ENCODE measurements at regions not wholly inside any gene's neighbourhood (a gene's known extent, or its start where the extent isn't known, plus 50 kb on each side); places are given as distances from the start of the nearest gene placed in this dataset.
"Not testable (repeated sequence)": the region's sequence is repeated elsewhere in the genome, so short reads cannot be mapped to it uniquely, and the experiment has no call there.

DNA sequence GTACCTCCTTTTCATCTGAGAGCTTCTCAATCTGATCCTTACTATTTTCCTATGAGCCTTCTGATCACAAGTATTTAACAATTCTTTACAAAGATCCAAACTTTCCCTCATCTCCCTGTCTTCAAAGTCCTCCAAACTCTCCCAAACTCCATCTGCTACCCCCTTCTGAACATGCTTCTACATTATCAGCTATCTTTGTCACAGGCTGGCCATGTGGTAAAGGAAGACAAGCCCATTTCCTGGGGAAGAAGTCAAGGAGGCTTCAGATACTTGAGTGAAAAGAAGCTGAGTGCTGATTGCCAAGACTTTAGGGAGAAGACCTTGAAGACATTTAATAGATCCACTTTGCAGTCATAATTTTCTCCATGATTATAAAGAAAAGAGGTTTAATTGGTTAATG, 231.4 kb downstream of the CWH43 start:
- DNase-seq (ENCODE audit: low spot score), result no peak
- intact Hi-C loops (cut with DNase I), result no loop called here
- ATAC-seq, result no peak

DNA sequence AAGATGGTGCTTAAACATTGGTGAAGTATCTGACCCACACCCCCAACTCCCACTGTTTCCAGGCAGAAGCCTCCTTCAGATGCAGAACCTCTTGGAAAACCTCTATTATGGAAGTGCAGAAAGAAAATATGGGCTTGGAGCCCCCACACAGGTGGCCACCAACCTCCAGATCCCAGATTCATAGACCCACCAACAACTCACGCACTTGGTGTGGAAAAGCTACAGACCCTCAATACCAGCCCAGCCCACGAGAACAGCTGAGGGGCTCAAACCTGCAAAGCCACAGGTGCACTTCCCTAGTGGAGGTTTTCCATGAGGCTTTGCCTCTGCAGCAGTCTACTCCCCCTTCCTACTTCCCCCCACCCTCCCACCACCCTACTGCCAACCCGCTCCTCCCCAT, 232.0 kb downstream of the CWH43 start:
- intact Hi-C loops (cut with DNase I); DNase-seq (ENCODE audit: low spot score); ATAC-seq: not testable (repeated sequence)

DNA sequence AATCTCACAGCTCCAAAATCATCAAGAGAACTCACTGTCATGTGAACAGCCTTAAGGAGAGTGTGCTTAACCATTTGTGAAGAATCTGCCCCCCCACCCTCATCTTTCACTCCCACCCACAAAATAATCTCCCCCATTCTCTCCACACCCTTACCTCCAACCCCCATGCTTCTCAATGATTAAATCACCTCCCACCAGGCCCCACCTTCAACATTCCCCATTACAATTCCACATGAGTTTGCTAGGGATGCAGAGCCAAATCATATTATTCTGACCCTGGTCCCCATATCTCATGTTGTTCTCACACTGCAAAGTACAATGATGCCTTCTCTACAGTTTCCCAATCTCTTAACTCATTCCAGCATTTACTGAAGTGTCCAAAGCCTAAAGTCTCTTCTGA, 232.9 kb downstream of the CWH43 start:
- DNase-seq (ENCODE audit: low spot score); intact Hi-C loops (cut with DNase I); ATAC-seq: not testable (repeated sequence)

DNA sequence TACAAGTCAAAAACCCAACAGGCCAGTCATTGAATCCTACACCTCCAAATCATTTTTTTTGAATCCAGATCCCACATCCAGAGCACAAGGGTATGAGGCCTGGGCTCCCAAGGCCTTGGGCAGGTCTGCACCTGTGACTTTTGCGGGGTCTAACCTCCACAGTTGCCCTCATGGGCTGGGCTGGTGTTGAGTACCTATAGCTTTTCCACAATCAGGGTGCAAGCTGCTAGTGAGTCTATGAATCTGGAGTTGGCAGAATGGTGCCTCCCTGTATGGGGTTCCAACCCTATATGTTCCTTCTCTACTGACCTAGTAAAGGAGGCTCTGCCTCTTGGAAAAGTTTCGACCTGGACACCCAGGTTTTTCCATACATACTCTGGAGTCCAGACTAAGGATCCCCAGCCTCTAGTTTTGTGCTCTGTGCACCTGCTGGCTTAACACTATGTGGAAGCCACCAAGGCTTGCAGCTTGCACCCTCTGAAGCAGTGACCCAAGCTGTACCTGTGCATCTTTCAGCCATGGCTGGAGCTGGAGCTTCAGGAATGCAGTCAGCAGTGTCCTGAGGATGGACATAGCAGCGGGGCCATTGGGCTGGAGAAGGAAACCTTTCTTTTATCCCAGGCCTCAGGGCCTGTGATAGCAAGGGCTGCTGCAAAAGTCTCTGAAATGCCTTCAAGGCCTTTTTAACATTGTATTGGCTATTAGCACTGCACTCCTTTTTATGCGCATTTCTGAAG, 233.6 kb downstream of the CWH43 start:
- intact Hi-C loops (cut with DNase I); ATAC-seq; DNase-seq (ENCODE audit: low spot score): not testable (repeated sequence)

DNA sequence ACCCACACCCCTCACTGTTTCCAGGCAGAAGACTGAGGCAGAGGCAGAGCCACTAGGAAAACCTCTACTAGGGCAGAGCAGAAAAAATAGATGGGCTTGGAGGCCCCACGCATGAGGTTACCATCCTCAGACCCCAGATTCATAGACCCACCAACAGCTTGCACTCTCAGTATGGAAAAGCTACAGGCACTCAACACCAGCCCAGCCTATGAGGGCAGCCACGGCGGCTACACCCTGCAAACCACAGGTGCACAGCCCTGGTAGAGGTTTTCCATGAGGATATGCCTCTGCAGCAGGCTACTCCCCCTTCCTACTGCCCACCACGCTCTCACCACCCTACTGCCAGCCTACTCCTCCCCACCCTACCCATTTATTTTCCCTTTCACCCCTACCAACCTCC, 235.1 kb downstream of the CWH43 start:
- no peak for DNase-seq (ENCODE audit: low spot score)
- no peak for ATAC-seq
- intact Hi-C loops (cut with DNase I), result no loop called here

DNA sequence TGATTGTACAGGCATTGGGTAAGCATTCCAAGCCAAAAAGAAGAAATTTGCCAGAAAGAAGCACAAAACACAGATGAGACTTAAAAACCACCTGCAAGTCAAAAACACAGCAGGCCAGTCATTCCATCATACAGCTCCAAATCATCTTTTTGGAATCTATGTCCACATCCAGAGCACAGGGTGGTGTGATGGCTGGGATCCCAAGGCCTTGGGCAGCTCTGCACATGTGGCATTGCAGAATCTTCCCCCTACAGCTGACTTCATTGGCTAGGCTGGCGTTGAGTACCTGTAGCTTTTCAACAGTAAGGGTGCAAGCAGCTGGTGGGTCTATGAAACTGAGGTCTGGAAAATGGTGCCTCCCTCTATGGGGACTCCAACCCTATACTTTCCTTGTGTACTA, 236.7 kb downstream of the CWH43 start:
- ATAC-seq; DNase-seq (ENCODE audit: low spot score); intact Hi-C loops (cut with DNase I): not testable (repeated sequence)

DNA sequence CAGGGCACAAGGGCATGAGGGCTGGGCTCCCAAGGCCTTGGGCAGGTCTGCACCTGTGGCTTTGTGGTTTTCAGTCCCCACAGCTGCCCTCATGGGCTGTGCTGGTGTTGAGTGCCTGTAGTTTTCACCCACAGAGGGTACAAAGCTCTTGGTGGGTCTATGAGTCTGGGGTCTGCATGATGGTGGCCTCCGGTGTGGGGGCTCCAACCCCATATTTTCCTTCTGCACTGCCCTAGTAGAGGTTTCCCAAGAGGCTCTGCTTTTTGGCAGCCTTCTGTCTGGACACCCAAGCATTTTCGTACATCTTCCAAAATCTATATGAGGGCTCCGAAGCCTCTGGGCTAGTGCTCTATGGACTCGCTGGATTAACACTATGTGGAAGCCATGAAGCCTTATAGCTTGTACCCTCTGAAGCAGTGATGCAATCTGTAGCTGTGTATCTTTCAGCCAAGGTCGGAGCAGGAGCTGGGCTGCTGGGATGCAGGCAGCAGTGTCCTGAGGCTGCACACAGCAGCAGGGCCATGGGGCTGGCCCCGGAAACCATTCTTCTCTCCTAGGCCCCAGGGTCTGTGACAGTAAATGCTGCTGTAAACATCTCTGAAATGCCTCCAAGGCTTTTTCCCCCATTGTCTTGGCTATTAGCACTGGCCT, 240.3 kb downstream of the CWH43 start:
- intact Hi-C loops (cut with DNase I); DNase-seq (ENCODE audit: low spot score); ATAC-seq: not testable (repeated sequence)

DNA sequence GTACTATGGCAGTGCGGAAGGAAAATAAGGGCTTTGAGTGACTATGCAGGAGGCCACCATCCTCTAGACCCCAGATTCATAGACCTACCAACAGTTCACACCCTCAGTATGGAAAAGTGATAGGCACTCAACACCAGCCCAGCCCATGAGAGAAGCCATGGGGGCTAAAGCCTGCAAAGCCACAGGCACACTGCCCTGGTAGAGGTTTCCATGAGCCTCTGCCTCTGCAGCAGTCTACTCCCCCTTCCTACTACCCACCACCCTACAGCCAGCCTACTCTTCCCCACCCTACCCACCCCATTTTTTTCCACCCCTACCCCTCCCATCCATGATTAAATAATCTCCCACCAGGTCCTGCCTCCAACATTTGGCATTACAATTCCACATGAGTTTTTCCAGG, 241.9 kb downstream of the CWH43 start:
- DNase-seq (ENCODE audit: low spot score); intact Hi-C loops (cut with DNase I); ATAC-seq: not testable (repeated sequence)

DNA sequence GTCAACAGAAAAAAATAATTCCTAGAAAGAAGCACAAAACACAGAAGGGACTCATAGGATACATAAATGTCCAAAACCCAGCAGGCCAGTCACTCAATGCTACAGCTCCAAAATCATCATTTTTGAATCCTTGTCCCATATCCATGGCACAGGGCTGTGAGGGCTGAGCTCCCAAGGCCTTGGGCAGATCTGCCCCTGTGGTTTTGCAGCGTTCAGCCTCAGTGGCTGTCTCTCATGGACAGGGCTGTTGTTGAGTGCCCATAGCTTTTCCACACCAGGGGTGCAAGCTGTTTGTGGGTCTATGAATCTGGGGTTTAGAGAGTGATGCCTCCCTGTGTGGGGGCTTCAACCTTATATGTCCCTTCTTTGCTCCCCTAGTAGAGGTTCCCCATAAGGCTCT, 243.2 kb downstream of the CWH43 start:
- ATAC-seq; DNase-seq (ENCODE audit: low spot score); intact Hi-C loops (cut with DNase I): not testable (repeated sequence)

DNA sequence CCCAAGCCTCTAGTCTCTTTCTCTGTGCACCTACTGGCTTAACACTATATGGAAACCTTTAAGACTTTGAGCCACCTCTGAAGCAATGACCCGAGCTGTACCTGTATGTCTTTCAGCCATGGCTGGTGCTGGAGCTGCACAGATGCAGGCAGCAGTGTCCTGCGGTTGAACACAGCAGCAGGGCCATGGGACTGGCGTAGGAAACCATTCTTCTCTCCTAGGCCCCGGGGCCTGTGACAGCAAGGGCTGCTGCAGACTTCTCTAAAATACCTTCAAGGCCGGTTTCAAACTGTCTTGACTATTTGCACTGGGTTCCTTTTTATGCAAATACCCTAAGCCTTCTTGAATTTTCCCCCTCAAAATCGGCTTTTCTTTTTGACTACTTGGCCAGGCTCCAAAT, 243.6 kb downstream of the CWH43 start:
- DNase-seq (ENCODE audit: low spot score); ATAC-seq: not testable (repeated sequence)

DNA sequence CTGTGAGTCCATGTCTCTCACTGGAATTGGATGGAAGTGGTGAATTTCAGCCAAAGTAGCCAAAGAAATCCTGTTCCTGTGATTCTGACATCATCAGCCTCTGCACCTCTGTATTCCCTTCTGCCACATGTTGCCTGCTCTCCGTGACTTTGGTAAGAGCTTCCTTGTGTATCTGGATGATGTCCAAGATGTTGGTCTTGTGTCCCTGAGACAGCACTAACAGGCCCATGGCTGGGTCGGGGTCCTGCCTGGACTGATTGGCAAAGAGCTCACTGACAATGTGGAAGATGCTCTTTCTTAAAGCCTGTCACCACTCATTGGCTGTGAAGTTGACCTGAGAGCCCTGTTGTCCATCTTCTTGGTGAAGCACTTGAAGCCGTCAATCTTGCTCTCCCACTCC, 247.3 kb downstream of the CWH43 start:
- ATAC-seq; intact Hi-C loops (cut with DNase I); DNase-seq (ENCODE audit: low spot score): not testable (repeated sequence)

More for the DNA sequence above, 243.6 kb downstream of the CWH43 start:
- intact Hi-C loops (cut with DNase I), result not testable (repeated sequence)

DNA sequence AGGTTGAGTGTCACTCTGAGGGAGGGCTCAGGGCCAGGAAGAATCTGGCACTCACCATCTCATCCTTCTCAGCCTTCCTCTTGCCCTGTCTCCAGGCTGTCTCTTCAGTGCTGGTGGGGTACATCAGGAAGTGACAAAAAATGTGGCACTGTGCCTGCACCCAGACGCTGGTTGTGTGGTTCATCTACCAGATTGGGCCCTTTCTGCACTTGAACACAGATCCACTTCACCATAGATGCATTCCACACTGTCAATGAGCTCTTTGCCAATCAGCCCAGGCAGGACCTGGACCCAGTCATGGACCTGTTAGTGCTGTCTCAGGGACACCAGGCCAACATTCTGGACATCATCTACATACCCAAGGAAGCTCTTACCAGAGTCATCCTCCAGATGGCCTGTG, 247.7 kb downstream of the CWH43 start:
- ATAC-seq; DNase-seq (ENCODE audit: low spot score); intact Hi-C loops (cut with DNase I): not testable (repeated sequence)

DNA sequence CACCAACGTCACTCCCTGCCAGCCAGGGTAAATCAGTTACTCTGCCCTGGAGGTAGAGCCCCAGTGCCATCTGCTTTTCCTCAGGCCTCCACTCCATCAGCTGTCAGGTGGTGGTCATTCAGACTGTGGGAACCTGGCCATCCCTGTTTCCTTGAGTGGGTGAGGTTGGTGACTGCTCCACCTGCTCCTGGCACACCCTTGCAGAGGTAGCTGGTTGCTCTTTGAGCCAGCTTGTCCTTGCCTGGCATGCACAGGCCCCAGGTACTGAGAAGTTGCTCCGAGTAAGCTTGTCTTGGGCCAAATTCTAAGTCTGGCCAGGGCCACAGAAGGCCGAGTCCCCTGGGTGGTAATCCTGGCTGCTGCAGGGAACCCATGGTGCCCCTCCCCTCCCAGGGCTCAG, 248.3 kb downstream of the CWH43 start:
- intact Hi-C loops (cut with DNase I); DNase-seq (ENCODE audit: low spot score); ATAC-seq: not testable (repeated sequence)

DNA sequence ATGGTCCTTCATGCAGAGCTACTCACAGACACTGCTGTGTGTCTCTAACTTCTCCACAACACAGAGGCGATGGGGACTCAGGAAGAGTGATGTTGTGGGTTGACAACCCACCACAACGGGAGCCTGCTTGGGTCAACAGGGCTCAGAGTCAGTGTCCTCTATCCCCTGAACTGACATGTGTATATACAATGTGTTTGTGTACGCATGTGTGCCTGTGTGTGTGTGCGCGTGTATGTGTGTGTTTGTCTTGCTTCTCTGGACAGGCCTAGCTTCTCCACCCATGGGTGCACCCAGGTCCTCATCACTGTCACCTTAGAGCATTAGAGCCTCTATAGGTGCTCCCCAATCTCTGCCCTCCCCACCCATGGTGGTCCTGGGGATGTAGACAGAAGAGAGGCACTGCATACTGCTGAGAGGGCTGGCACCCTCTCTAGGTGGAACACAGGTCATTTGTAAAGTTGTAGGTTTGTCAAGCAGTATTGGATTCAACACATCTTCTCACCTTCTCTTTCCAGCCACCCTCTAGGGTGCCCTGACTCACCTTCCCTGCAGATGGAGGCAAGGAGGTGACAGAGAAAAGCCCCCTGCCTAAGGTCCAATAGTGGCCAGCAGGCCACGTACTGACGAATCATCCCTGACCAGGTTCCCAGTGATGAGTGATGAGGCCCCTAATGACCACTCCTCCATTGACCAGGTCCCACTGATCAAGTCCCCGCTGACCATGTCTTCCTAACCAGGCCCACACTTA, 249.5 kb downstream of the CWH43 start:
- DNase-seq (ENCODE audit: low spot score); ATAC-seq; intact Hi-C loops (cut with DNase I): not testable (repeated sequence)

DNA sequence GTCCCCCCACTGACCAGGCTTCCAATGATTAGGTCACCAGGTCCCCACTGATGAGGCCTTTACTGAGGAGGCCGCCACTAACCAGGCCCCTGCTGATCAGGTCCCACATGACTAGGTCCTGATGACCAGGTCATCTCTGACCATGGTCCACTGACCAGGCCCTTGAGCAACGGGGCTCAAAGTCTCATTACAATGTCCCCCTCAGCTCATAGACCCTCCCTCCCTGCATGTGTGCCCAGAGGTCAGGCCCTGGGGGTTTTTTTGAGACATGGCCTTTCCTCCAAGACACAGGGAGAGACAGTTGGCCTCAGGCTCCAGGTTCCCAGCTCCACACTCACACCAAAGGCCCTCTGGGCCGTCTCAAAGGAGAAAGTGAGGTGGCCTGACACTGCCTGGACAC, 250.4 kb downstream of the CWH43 start:
- DNase-seq (ENCODE audit: low spot score); ATAC-seq; intact Hi-C loops (cut with DNase I): not testable (repeated sequence)

DNA sequence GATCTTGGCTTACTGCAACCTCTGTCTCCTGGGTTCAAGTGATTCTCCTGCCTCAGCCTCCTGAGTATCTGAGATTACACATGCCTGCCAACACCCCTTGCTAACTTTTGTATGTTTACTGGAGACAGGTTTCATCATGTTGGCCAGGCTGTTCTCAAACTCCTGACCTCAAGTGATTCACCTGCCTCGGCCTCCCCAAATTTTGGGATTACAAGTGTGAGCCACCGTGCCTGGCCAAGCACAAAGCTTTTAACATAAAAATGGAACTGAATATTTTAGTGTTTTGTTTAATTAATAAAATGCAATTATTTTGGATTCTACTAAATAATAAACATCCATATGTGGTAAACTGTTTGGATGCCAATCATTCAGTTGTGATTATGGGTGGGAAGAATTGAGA, 255.2 kb downstream of the CWH43 start:
- ATAC-seq; intact Hi-C loops (cut with DNase I); DNase-seq (ENCODE audit: low spot score): not testable (repeated sequence)

DNA sequence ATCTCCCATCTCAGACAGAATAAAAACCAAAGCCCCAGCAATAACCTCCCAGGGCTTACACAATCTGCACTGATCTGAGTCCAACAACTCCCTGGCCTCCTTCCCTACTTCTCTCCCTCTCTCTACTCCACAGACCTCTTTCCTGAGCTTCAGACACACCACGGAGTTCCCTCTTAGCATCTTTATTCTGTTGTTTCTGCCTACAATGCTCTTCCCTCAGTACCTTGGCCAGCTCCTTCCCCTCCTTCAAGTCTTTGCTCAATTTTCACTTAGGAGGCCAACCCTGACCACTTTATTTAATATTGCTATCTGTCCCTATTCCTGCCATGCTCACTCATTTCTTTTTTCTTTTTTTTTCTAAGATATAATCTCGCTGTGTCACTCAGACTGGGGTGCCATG, 276.7 kb downstream of the CWH43 start:
- ATAC-seq; intact Hi-C loops (cut with DNase I); DNase-seq (ENCODE audit: low spot score): not testable (repeated sequence)

DNA sequence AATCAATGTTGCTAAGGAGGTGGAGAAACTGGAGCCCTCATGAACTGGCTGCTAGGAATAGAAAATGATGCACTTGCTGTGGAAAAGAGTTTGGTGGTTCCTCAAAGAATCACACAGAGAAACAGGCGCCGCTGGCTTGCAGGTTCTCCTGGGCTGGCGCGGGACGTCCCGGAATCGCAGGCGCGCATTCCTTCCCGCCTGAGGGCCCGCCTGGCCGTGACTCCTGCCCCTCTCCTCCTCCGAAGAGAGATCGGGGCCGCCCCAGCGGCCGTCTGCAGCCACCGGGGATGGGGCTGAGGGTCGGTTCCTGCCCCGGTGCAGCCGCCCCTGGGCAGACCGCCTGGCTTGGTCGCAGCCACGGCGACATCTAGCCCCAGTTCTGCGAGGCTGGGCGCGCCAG, 284.4 kb downstream of the CWH43 start:
- ATAC-seq; intact Hi-C loops (cut with DNase I); DNase-seq (ENCODE audit: low spot score): not testable (repeated sequence)

DNA sequence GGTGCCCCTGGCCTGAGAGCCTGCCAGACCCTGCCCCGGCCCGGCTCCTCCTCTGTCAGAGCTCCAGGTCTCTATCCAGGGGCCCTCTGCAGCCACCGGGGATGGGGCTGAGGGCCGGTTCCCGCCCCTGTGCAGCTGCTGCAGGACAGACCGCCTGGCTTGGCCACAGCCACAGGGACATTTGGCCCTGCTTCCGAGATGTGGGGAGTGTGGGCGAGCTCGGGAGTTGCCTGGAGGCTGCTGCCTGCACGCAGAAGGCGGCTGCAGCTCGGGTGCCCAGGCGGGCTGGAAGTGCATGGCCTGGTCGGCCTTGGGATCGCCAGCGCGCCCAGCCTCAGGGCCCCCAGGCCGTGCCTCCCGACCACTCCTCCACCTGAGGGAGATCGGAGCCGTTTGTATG, 284.8 kb downstream of the CWH43 start:
- ATAC-seq; DNase-seq (ENCODE audit: low spot score); intact Hi-C loops (cut with DNase I): not testable (repeated sequence)

Measured in sciatic nerve (tissue), 2 donors.